SK-N-SH (cell line): ENCODE measurements at regions not wholly inside any gene's neighbourhood (a gene's known extent, or its start where the extent isn't known, plus 50 kb on each side); places are given as distances from the start of the nearest gene placed in this dataset.

Experiments
- CTCF ChIA-PET: fragments of 300-600, 350-600 bp; formaldehyde crosslinking; extraction: SDS; loops from one replicate; lab custom pipeline; 2021; lab: Yijun Ruan, JAX
- POLR2A ChIA-PET: fragments of 350-600 bp; sonication (Branson Sonifier 250); formaldehyde crosslinking; extraction: SDS; loops from one replicate; lab custom pipeline; 2020; ENCODE audit warnings: antibody characterized with exemption, inconsistent platforms; lab: Yijun Ruan, JAX
- DNase-seq: peaks from one replicate; pipeline ENCODE4 v3.0.0; 2012
- H2AFZ ChIP-seq: fragments of 200-600 bp; sonication (generic); 2 replicates; pipeline ENCODE4 v1.8.1; 2016; ENCODE audit warnings: antibody characterized with exemption, mild to moderate bottlenecking, low read depth
- H3F3A ChIP-seq: fragments of 200-600 bp; sonication (generic); replicated peaks from 2 replicates; pipeline ENCODE3; 2016; ENCODE audit warnings: antibody characterized with exemption, mild to moderate bottlenecking; ENCODE audit not compliant: insufficient read depth
- H3K27ac ChIP-seq, 2 experiments: fragments of 200-500 bp in 1 of 2; fragments of 200-600 bp in 1 of 2; sonication (Bioruptor generic) in 1 of 2; sonication (generic), shearing (Covaris generic) in 1 of 2; 2 replicates each; pipeline versions ENCODE4 v1.5.1 to v1.6.1; 2014 to 2016; ENCODE audit warnings: low read depth in 2 of 2, inconsistent platforms in 1 of 2, low read length in 1 of 2, mild to moderate bottlenecking in 1 of 2, mixed read lengths in 1 of 2
- H3K27me3 ChIP-seq: fragments of 200-600 bp; sonication (generic), shearing (Covaris generic); 2 replicates; pipeline ENCODE4 v1.6.1; 2016; ENCODE audit warnings: mixed run types; ENCODE audit not compliant: insufficient read depth
- H3K36me3 ChIP-seq, 2 experiments: fragments of 200-500 bp in 1 of 2; fragments of 200-600 bp in 1 of 2; sonication (Bioruptor generic) in 1 of 2; sonication (generic) in 1 of 2; replicated peaks in 1 of 2; 2 replicates each; pipeline versions ENCODE3 to v1.5.1; 2014 to 2016; ENCODE audit warnings: low read length in 1 of 2, mild to moderate bottlenecking in 1 of 2; ENCODE audit not compliant: insufficient read depth in 2 of 2, control insufficient read depth in 1 of 2
- H3K4me1 ChIP-seq, 2 experiments: fragments of 200-500 bp in 1 of 2; fragments of 200-600 bp in 1 of 2; sonication (Bioruptor generic) in 1 of 2; sonication (generic), shearing (Covaris generic) in 1 of 2; 2 replicates each; pipeline versions ENCODE4 v1.5.1 to v1.6.1; 2014 to 2016; ENCODE audit warnings: low read depth in 1 of 2, low read length in 1 of 2, mixed run types in 1 of 2; ENCODE audit not compliant: insufficient read depth in 2 of 2, control insufficient read depth in 1 of 2
- H3K4me2 ChIP-seq: fragments of 200-600 bp; sonication (generic), shearing (Covaris generic); 2 replicates; pipeline ENCODE4 v1.6.1; 2017; ENCODE audit warnings: mixed run types
- H3K4me3 ChIP-seq, 2 experiments: fragments of 200-500 bp in 1 of 2; fragments of 200-600 bp in 1 of 2; sonication (Bioruptor generic) in 1 of 2; sonication (generic), shearing (Covaris generic) in 1 of 2; 2 replicates each; pipeline versions ENCODE4 v1.5.1 to v1.8.1; 2014 to 2016; ENCODE audit warnings: low read depth in 2 of 2, inconsistent platforms in 1 of 2, low read length in 1 of 2, mild to moderate bottlenecking in 1 of 2, mixed read lengths in 1 of 2, moderate library complexity in 1 of 2
- H3K79me2 ChIP-seq: fragments of 200-600 bp; sonication (generic); 2 replicates; pipeline ENCODE4 v1.8.1; 2017; ENCODE audit warnings: mild to moderate bottlenecking; ENCODE audit not compliant: insufficient read depth
- H3K9ac ChIP-seq: fragments of 200-600 bp; sonication (generic); 2 replicates; pipeline ENCODE4 v1.6.1; 2017; ENCODE audit warnings: mixed run types
- H3K9me2 ChIP-seq: fragments of 200-600 bp; sonication (generic); 2 replicates; pipeline ENCODE4 v1.6.1; 2017; ENCODE audit warnings: mixed run types
- H3K9me3 ChIP-seq: fragments of 200-600 bp; sonication (generic); 2 replicates; pipeline ENCODE4 v1.6.1; 2017; ENCODE audit warnings: mixed run types, mild to moderate bottlenecking, moderate library complexity
- H4K20me1 ChIP-seq: fragments of 200-600 bp; sonication (generic); 2 replicates; pipeline ENCODE4 v1.6.1; 2017; ENCODE audit warnings: mild to moderate bottlenecking, mixed run types; ENCODE audit not compliant: insufficient read depth
- CTCF ChIP-seq: fragments of 200-600 bp; sonication (generic); IDR thresholded peaks from 2 replicates; pipeline ENCODE4 v1.6.1; 2017; ENCODE audit warnings: antibody characterized with exemption, mild to moderate bottlenecking, moderate library complexity
- EP300 ChIP-seq, 2 experiments: IDR thresholded peaks; 2 replicates each; pipeline versions ENCODE4 v1.4.0 to v1.6.1; 2012; ENCODE audit warnings: borderline replicate concordance in 1 of 2, low read depth in 1 of 2, low read length in 1 of 2
- EZH2phosphoT487 ChIP-seq: fragments of 200-600 bp; sonication (generic); IDR thresholded peaks from 2 replicates; pipeline ENCODE4 v1.6.1; 2017; ENCODE audit warnings: low read depth, mixed run types, mild to moderate bottlenecking, antibody characterized with exemption, moderate library complexity, borderline replicate concordance
- FOXJ3 ChIP-seq: sonication (generic); formaldehyde crosslinking; IDR thresholded peaks from 2 replicates; pipeline ENCODE4 v1.5.1; 2020; ENCODE audit warnings: mild to moderate bottlenecking, missing genetic modification reagents
- GABPA ChIP-seq: IDR thresholded peaks from 2 replicates; pipeline ENCODE4 v1.4.0; 2012; ENCODE audit warnings: low read depth, mild to moderate bottlenecking
- MXI1 ChIP-seq: IDR thresholded peaks from 2 replicates; pipeline ENCODE4 v1.6.1; 2012; ENCODE audit warnings: mild to moderate bottlenecking, low read depth, low read length, improper control_type of control experiment
- NRF1 ChIP-seq: IDR thresholded peaks from 2 replicates; pipeline ENCODE4 v1.6.1; 2012; ENCODE audit warnings: low read depth, mild to moderate bottlenecking, low read length
- POLR2AphosphoS5 ChIP-seq: IDR thresholded peaks from 2 replicates; pipeline ENCODE4 v1.6.1; 2012; ENCODE audit warnings: low read depth, low read length
- RCOR1 ChIP-seq: fragments of 150-350 bp; IDR thresholded peaks from 2 replicates; pipeline ENCODE4 v1.6.1; 2017; ENCODE audit warnings: antibody characterized with exemption, low read length
- RFX5 ChIP-seq: IDR thresholded peaks from 2 replicates; pipeline ENCODE4 v1.6.1; 2012; ENCODE audit warnings: mild to moderate bottlenecking, improper control_type of control experiment, low read length
- SIN3A ChIP-seq: IDR thresholded peaks from 2 replicates; pipeline ENCODE4 v1.6.1; 2012; ENCODE audit warnings: low read depth, mild to moderate bottlenecking, low read length, moderate library complexity, borderline replicate concordance
- SMC3 ChIP-seq: IDR thresholded peaks from 2 replicates; pipeline ENCODE4 v1.6.1; 2012; ENCODE audit warnings: low read depth, low read length, improper control_type of control experiment
- TCF12 ChIP-seq: IDR thresholded peaks from 2 replicates; pipeline ENCODE4 v1.4.0; 2012
- TEAD4 ChIP-seq: IDR thresholded peaks from 2 replicates; pipeline ENCODE4 v1.4.0; 2012; ENCODE audit warnings: mild to moderate bottlenecking, borderline replicate concordance; ENCODE audit not compliant: insufficient read depth
- WGBS: methylation state at CpG from one replicate; pipeline ENCODE4 v1.1.6; 2017; ENCODE audit warnings: low lambda C conversion rate; 5-methylcytosine and 5-hydroxymethylcytosine counted together
- TF ChIP-seq, protein P1 (sequence below): IDR thresholded peaks from 2 replicates; pipeline ENCODE4 v1.4.0; 2012; ENCODE audit warnings: low read depth, borderline replicate concordance
- TF ChIP-seq, protein P2 (sequence below): IDR thresholded peaks from 2 replicates; pipeline ENCODE4 v1.4.0; 2012; ENCODE audit warnings: low read depth
- TF ChIP-seq, protein P3 (sequence below): IDR thresholded peaks from 2 replicates; pipeline ENCODE4 v1.4.0; 2012; ENCODE audit warnings: low read depth, borderline replicate concordance

DNA sequence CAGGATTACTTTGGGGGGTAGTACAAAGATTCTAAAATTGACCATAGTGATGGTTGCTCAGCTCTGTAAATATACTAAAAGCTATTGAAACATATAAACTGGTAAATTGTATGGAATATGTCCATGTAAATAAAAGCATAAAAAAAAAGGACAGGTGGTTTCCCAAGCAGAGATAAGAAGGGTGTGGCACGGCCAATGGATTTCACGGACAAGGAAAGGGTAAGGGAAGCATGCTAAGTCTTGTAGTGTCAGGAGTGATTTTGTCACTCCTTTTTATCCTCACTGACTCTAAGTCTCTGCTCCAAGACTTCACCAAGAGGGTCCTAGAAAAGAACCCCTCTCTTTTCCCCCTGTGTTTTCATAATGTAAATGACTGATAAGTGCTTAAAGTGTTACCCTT lies 229.2 kb downstream of the SPTSSA start (continued):
- TF ChIP-seq CTCF: no peak
- TF ChIP-seq SIN3A: no peak
- TF ChIP-seq TEAD4: no peak
- TF ChIP-seq, protein P1, sequence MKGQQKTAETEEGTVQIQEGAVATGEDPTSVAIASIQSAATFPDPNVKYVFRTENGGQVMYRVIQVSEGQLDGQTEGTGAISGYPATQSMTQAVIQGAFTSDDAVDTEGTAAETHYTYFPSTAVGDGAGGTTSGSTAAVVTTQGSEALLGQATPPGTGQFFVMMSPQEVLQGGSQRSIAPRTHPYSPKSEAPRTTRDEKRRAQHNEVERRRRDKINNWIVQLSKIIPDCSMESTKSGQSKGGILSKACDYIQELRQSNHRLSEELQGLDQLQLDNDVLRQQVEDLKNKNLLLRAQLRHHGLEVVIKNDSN: no peak
- no peak for TF ChIP-seq NRF1

DNA sequence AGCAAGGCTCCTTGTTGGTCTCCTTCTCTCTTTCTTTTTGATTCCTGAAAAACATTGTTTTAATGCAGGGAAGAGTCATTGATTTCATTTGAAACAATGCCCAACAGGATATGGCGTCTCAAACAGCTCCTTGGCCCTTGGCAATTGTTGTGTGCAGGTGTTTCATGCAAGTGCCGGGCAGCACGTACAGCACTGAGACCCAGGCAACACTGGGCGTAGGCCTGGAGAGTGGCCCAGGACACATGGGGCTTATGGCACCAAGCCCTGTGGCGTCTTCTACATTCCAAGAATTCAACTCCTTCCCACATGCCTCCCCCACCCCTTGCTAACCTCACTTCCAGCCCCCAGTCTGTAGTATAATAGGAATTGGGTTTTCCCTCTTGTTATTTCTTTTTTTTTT lies 230.4 kb downstream of the SPTSSA start:
- Histone ChIP-seq H3F3A (no peaks in the 10 kb centered on the region), H3K4me1 (peaks cover 0 to 2% of the 10 kb centered on the region in 2 experiments; a peak in 1 of 4 replicates), H3K9ac (no peak overlapping the region), H4K20me1 (no peaks in the 10 kb centered on the region), H3K9me2 (no peaks in the 10 kb centered on the region), H3K4me3 (no peak overlapping the region), H3K27ac (no peak overlapping the region), H3K36me3 (no peaks in the 10 kb centered on the region), H3K9me3 (no peaks in the 10 kb centered on the region), H3K79me2 (no peaks in the 10 kb centered on the region), H2AFZ (no peak overlapping the region), H3K27me3 (no peaks in the 10 kb centered on the region; the same call in 1 of the 2 replicates), H3K4me2 (no peak overlapping the region)
- ChIA-PET CTCF (no interaction called here), POLR2A (no interaction called here)
- TF ChIP-seq FOXJ3 (no peak), NRF1 (no peak), GABPA (no peak), POLR2AphosphoS5 (no peak), EZH2phosphoT487 (no peak), EP300 (IDR thresholded peaks at IDR 0.05; ENCODE audit: borderline replicate concordance in 1 of 2, low read depth in 1 of 2, low read length in 1 of 2) (no peak), MXI1 (no peak), RCOR1 (no peak), TCF12 (no peak), RFX5 (no peak), SIN3A (no peak), SMC3 (no peak)
- TF ChIP-seq, protein P2, sequence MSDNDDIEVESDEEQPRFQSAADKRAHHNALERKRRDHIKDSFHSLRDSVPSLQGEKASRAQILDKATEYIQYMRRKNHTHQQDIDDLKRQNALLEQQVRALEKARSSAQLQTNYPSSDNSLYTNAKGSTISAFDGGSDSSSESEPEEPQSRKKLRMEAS: no peak
- TF ChIP-seq, protein P3, sequence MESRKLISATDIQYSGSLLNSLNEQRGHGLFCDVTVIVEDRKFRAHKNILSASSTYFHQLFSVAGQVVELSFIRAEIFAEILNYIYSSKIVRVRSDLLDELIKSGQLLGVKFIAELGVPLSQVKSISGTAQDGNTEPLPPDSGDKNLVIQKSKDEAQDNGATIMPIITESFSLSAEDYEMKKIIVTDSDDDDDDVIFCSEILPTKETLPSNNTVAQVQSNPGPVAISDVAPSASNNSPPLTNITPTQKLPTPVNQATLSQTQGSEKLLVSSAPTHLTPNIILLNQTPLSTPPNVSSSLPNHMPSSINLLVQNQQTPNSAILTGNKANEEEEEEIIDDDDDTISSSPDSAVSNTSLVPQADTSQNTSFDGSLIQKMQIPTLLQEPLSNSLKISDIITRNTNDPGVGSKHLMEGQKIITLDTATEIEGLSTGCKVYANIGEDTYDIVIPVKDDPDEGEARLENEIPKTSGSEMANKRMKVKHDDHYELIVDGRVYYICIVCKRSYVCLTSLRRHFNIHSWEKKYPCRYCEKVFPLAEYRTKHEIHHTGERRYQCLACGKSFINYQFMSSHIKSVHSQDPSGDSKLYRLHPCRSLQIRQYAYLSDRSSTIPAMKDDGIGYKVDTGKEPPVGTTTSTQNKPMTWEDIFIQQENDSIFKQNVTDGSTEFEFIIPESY: no peak
- TF ChIP-seq, protein P1: no peak
- no peak for DNase-seq
- 72% methylated on average over 5 of the region's 5 CpGs for WGBS
